ENCODE measurements at regions not wholly inside any gene's neighbourhood (a gene's known extent, or its start where the extent isn't known, plus 50 kb on each side); places are given as distances from the start of the nearest gene placed in this dataset.

DNA sequence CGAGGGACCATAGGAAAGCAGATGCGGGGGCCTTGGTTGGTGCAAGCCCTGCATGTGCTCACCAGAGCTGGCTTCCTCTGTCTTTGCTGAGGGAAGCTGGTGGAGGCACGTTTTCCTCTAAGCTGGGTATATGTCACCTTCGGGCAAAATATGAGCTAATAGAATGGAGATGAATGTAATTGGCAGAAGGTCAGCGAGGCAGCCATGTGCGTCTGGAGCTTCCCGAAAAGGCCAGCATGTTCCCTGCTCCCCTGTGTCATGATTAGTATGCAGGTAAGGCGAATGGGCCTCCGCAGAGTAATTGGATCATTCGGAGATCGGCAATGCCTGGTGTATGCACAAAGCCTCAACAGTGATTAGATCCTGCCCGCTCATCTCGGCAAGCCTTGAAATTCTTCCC lies 806.2 kb upstream of the EEF2KMT start:
- no peaks in the 10 kb centered on the region for H3K4me1 ChIP-seq (ENCODE audit: insufficient read depth, low read length)
- intact Hi-C loops (cut with micrococcal nuclease): no loop called here
- no peak overlapping the region for H3K27ac Mint-ChIP-seq
- H3K36me3 Mint-ChIP-seq: peaks cover 0 to 2% of the 10 kb centered on the region in 2 donors
- no peaks in the 10 kb centered on the region for H3K9me3 ChIP-seq (ENCODE audit: control insufficient read depth in 1 of 2, low read length in 2 of 2)
- H3K27me3 Mint-ChIP-seq: no peaks in the 10 kb centered on the region
- H3K36me3 ChIP-seq (ENCODE audit: insufficient read depth, low read length): no peaks in the 10 kb centered on the region
- no peaks in the 10 kb centered on the region for H3K4me1 Mint-ChIP-seq
- H3K4me3 ChIP-seq (ENCODE audit: low read length in 2 of 2): no peak overlapping the region
- no peak overlapping the region for H3K27ac ChIP-seq (ENCODE audit: low read depth, low read length)
- H3K4me3 Mint-ChIP-seq: no peak overlapping the region
- ChIA-PET POLR2A (ENCODE audit: partially characterized antibody) (no interaction called here), CTCF (ENCODE audit: partially characterized antibody) (no interaction called here)
- peaks cover 5 to 29% (median 13%) of the 10 kb centered on the region in 8 donors for H3K9me3 Mint-ChIP-seq
- no peaks in the 10 kb centered on the region for H3K27me3 ChIP-seq (ENCODE audit: insufficient read depth, low read length)
- no peak for DNase-seq

DNA sequence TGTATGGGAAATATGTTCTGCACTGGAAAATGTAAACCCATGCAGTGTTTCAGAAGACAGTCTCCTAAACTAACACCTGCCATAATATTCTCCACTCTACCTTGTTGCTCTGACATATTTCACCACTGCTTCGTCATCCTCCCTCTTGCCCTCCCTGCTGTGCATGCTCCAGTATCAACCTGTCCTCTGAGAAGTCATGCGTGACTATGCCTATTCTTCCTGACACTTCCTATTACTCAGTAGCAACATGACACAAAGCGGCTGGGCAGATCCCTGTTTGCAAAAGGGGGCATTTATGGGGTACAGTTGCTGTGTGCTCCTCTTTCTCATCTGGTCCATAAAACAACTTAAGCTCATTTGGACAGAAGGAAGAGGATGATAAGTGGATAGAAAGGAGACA lies 805.6 kb upstream of the EEF2KMT start:
- Histone ChIP-seq H3K4me3 (ENCODE audit: low read length in 2 of 2) (no peak overlapping the region), H3K9me3 (ENCODE audit: control insufficient read depth in 1 of 2, low read length in 2 of 2) (no peaks in the 10 kb centered on the region), H3K27me3 (ENCODE audit: insufficient read depth, low read length) (no peaks in the 10 kb centered on the region), H3K27ac (ENCODE audit: low read depth, low read length) (no peak overlapping the region), H3K36me3 (ENCODE audit: insufficient read depth, low read length) (no peaks in the 10 kb centered on the region), H3K4me1 (ENCODE audit: insufficient read depth, low read length) (no peaks in the 10 kb centered on the region)
- intact Hi-C loops (cut with micrococcal nuclease): no loop called here
- no peak overlapping the region for H3K27ac Mint-ChIP-seq
- peaks cover 7 to 31% (median 13%) of the 10 kb centered on the region in 8 donors for H3K9me3 Mint-ChIP-seq
- POLR2A ChIA-PET (ENCODE audit: partially characterized antibody): no interaction called here
- H3K27me3 Mint-ChIP-seq: no peaks in the 10 kb centered on the region
- no peak for DNase-seq
- H3K4me1 Mint-ChIP-seq: no peaks in the 10 kb centered on the region
- CTCF ChIA-PET (ENCODE audit: partially characterized antibody): no interaction called here
- H3K4me3 Mint-ChIP-seq: no peak overlapping the region
- H3K36me3 Mint-ChIP-seq: peaks cover 0 to 2% of the 10 kb centered on the region in 2 donors

DNA sequence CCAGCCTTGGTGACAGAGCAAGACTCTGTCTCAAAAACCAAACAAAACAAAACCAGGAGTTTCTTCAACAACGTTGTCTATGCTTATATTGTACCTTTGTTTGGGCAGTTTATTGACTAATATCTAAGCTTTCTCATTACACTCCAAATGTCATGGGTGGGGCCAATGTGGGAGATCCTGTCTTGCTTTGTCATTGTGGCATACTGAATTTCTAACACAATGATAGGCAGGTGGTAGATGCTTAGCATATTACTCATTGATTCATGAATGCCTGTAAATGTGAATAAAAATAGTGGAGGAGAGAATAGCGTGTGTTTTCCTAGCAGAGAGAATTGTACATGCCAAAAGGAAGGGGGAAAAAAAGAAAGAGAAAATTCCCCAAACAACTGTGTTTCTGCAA lies 802.5 kb upstream of the EEF2KMT start:
- intact Hi-C loops (cut with micrococcal nuclease): no loop called here
- ChIA-PET POLR2A (ENCODE audit: partially characterized antibody) (no interaction called here), CTCF (ENCODE audit: partially characterized antibody) (no interaction called here)

DNA sequence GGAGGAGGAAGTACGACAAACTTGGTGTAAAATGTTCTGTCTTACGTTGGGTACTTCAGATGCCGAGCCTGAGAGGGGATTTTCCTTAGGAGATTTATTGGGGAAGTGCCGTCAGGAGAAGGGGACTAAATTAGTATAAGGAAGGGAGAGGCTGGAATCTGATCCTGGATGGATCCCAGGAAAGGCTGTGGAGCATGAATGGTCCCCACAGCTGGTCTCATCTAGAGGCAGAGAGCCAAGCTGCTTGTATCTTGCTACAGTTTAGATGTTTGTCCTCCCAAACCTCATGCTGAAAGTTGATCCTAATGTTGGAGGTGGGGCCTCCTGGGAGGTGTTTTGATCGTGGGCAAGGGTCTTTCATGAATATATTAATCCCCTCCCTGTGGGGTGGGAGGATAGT lies 798.4 kb upstream of the EEF2KMT start:
- Histone ChIP-seq H3K9me3 (ENCODE audit: control insufficient read depth in 1 of 2, low read length in 2 of 2) (no peaks in the 10 kb centered on the region), H3K4me1 (ENCODE audit: insufficient read depth, low read length) (no peaks in the 10 kb centered on the region), H3K27me3 (ENCODE audit: insufficient read depth, low read length) (no peaks in the 10 kb centered on the region), H3K36me3 (ENCODE audit: insufficient read depth, low read length) (no peaks in the 10 kb centered on the region), H3K27ac (ENCODE audit: low read depth, low read length) (no peak overlapping the region), H3K4me3 (ENCODE audit: low read length in 2 of 2) (no peak overlapping the region)
- Mint-ChIP-seq H3K4me1 (no peaks in the 10 kb centered on the region), H3K36me3 (peaks cover 0 to 2% of the 10 kb centered on the region in 2 donors), H3K9me3 (peaks cover 5 to 35% (median 16%) of the 10 kb centered on the region in 8 donors), H3K27ac (no peak overlapping the region), H3K27me3 (no peaks in the 10 kb centered on the region), H3K4me3 (no peak overlapping the region)
- intact Hi-C loops (cut with micrococcal nuclease): no loop called here
- no peak for DNase-seq
- ChIA-PET CTCF (ENCODE audit: partially characterized antibody) (no interaction called here), POLR2A (ENCODE audit: partially characterized antibody) (no interaction called here)

More for the DNA sequence above, 802.5 kb upstream of the EEF2KMT start:
- no peak overlapping the region for H3K27ac ChIP-seq (ENCODE audit: low read depth, low read length)
- Mint-ChIP-seq H3K4me1 (no peaks in the 10 kb centered on the region), H3K9me3 (peaks cover 9 to 40% (median 18%) of the 10 kb centered on the region in 8 donors), H3K36me3 (peaks cover 0 to 2% of the 10 kb centered on the region in 2 donors), H3K4me3 (no peak overlapping the region), H3K27me3 (no peaks in the 10 kb centered on the region), H3K27ac (no peak overlapping the region)
- no peaks in the 10 kb centered on the region for H3K9me3 ChIP-seq (ENCODE audit: control insufficient read depth in 1 of 2, low read length in 2 of 2)
- no peaks in the 10 kb centered on the region for H3K4me1 ChIP-seq (ENCODE audit: insufficient read depth, low read length)
- H3K27me3 ChIP-seq (ENCODE audit: insufficient read depth, low read length): no peaks in the 10 kb centered on the region
- H3K4me3 ChIP-seq (ENCODE audit: low read length in 2 of 2): no peak overlapping the region
- H3K36me3 ChIP-seq (ENCODE audit: insufficient read depth, low read length): no peaks in the 10 kb centered on the region
- no peak for DNase-seq

DNA sequence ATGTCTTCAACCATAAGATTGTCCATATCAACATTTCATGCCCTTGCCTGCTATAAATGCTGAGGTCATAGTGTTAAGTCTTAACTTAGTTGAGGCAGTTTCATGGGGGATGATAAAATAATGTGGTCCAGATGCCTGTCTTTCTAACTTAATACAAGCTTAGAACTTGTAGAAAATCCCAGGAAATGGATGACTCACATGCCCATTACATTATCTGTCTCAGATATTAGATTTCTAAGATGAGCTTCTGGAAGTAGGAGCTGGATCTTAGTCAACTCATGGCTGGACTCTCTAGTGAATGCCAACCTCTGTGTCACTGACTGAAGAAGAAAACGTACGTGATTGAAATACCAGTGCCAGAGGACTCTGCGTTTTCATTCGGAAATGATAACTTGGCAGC lies 797.5 kb upstream of the EEF2KMT start:
- intact Hi-C loops (cut with micrococcal nuclease): no loop called here
- peaks cover 5 to 33% (median 13%) of the 10 kb centered on the region in 8 donors for H3K9me3 Mint-ChIP-seq
- Histone ChIP-seq H3K27ac (ENCODE audit: low read depth, low read length) (no peak overlapping the region), H3K9me3 (ENCODE audit: control insufficient read depth in 1 of 2, low read length in 2 of 2) (no peaks in the 10 kb centered on the region), H3K36me3 (ENCODE audit: insufficient read depth, low read length) (no peaks in the 10 kb centered on the region), H3K4me3 (ENCODE audit: low read length in 2 of 2) (no peak overlapping the region), H3K4me1 (ENCODE audit: insufficient read depth, low read length) (no peaks in the 10 kb centered on the region), H3K27me3 (ENCODE audit: insufficient read depth, low read length) (no peaks in the 10 kb centered on the region)
- H3K36me3 Mint-ChIP-seq: peaks cover 0 to 2% of the 10 kb centered on the region in 2 donors
- no peaks in the 10 kb centered on the region for H3K27me3 Mint-ChIP-seq
- DNase-seq: no peak
- H3K27ac Mint-ChIP-seq: no peak overlapping the region
- POLR2A ChIA-PET (ENCODE audit: partially characterized antibody): no interaction called here
- H3K4me1 Mint-ChIP-seq: no peaks in the 10 kb centered on the region
- no peak overlapping the region for H3K4me3 Mint-ChIP-seq
- CTCF ChIA-PET (ENCODE audit: partially characterized antibody): no interaction called here

DNA sequence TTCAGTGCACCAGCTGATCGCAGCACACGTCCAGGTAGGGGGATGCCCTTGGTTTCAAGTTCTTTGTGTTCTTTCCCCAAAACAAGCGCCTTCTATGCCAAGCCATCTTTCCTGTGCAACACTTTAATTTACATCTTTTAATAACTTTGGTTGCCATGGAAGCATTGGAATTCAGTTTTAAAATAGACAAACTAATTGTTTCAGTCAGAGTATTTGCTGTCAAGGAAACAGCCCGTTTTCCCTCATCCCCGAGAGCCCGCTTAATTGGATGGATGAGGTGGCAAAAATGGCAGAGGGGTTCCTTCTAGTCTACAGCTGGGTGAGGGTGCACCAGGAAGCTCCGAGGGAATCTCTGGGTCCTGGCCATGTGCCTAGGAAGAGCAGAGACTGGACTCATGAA lies 793.7 kb upstream of the EEF2KMT start:
- intact Hi-C loops (cut with micrococcal nuclease): no loop called here
- H3K9me3 Mint-ChIP-seq: peaks cover 2 to 19% (median 8%) of the 10 kb centered on the region in 8 donors
- Histone ChIP-seq H3K36me3 (ENCODE audit: insufficient read depth, low read length) (no peaks in the 10 kb centered on the region), H3K27ac (ENCODE audit: low read depth, low read length) (no peak overlapping the region), H3K9me3 (ENCODE audit: control insufficient read depth in 1 of 2, low read length in 2 of 2) (no peaks in the 10 kb centered on the region), H3K4me3 (ENCODE audit: low read length in 2 of 2) (no peak overlapping the region), H3K4me1 (ENCODE audit: insufficient read depth, low read length) (no peaks in the 10 kb centered on the region), H3K27me3 (ENCODE audit: insufficient read depth, low read length) (no peaks in the 10 kb centered on the region)
- ChIA-PET CTCF (ENCODE audit: partially characterized antibody) (no interaction called here), POLR2A (ENCODE audit: partially characterized antibody) (no interaction called here)
- H3K36me3 Mint-ChIP-seq: no peaks in the 10 kb centered on the region
- H3K27me3 Mint-ChIP-seq: peaks cover 0 to 2% of the 10 kb centered on the region in 2 donors
- no peaks in the 10 kb centered on the region for H3K4me1 Mint-ChIP-seq
- H3K4me3 Mint-ChIP-seq: no peak overlapping the region
- no peak for DNase-seq
- H3K27ac Mint-ChIP-seq: no peak overlapping the region

DNA sequence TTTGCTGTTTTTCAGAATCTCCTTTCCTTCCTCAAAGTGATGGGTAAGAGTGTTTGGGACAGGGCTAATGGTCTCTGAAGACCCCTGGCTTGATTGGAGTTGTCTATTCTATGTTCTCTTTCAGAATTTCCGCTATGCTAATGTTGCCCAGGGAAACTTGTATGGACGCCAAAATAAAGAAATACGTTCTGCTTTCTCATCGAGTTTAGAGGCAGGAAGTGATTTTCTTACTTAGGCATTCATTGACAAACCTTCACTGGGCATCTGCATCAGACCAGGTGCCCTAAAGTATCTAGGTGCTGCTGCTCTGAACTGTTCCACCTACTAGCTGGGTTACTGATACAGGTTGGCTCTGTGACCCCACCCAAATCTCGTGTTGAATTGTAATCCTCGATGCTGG lies 787.9 kb upstream of the EEF2KMT start:
- no peaks in the 10 kb centered on the region for H3K36me3 ChIP-seq (ENCODE audit: insufficient read depth, low read length)
- no peaks in the 10 kb centered on the region for H3K27me3 ChIP-seq (ENCODE audit: insufficient read depth, low read length)
- ChIA-PET CTCF (ENCODE audit: partially characterized antibody) (no interaction called here), POLR2A (ENCODE audit: partially characterized antibody) (no interaction called here)
- Mint-ChIP-seq H3K9me3 (peaks cover 2 to 10% (median 4%) of the 10 kb centered on the region in 8 donors), H3K27ac (no peak overlapping the region), H3K27me3 (peaks cover 0 to 2% of the 10 kb centered on the region in 2 donors), H3K4me1 (no peaks in the 10 kb centered on the region), H3K36me3 (no peaks in the 10 kb centered on the region), H3K4me3 (no peak overlapping the region)
- no peaks in the 10 kb centered on the region for H3K4me1 ChIP-seq (ENCODE audit: insufficient read depth, low read length)
- intact Hi-C loops (cut with micrococcal nuclease): no loop called here
- no peak overlapping the region for H3K4me3 ChIP-seq (ENCODE audit: low read length in 2 of 2)
- no peak for DNase-seq
- no peak overlapping the region for H3K27ac ChIP-seq (ENCODE audit: low read depth, low read length)
- H3K9me3 ChIP-seq (ENCODE audit: control insufficient read depth in 1 of 2, low read length in 2 of 2): no peaks in the 10 kb centered on the region

DNA sequence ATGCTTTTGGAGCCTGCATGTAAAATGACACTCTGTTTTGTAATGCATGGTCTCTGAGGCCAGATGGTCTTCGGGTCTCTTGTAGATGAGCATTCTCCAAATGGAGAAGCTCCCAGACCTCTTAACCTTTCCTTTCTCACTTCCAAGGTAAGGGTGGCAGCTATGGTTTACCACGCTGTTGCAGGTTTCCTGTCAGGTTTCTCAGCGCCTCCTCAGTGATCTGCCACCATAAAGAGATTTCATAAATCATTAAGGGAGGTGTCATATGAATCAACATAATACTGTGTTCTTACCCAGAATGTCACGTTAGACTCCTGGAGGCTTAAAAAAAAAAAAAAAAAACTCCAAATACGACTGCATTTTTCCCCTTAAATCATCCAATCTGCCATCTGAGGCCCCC lies 787.4 kb upstream of the EEF2KMT start:
- POLR2A ChIA-PET (ENCODE audit: partially characterized antibody): no interaction called here
- Mint-ChIP-seq H3K9me3 (peaks cover 0 to 10% (median 4%) of the 10 kb centered on the region in 8 donors), H3K27me3 (peaks cover 0 to 2% of the 10 kb centered on the region in 2 donors), H3K4me1 (no peaks in the 10 kb centered on the region), H3K4me3 (no peak overlapping the region), H3K36me3 (no peaks in the 10 kb centered on the region), H3K27ac (no peak overlapping the region)
- CTCF ChIA-PET (ENCODE audit: partially characterized antibody): no interaction called here
- intact Hi-C loops (cut with micrococcal nuclease): no loop called here
- Histone ChIP-seq H3K36me3 (ENCODE audit: insufficient read depth, low read length) (no peaks in the 10 kb centered on the region), H3K9me3 (ENCODE audit: control insufficient read depth in 1 of 2, low read length in 2 of 2) (no peaks in the 10 kb centered on the region), H3K27ac (ENCODE audit: low read depth, low read length) (no peak overlapping the region), H3K4me3 (ENCODE audit: low read length in 2 of 2) (no peak overlapping the region), H3K27me3 (ENCODE audit: insufficient read depth, low read length) (no peaks in the 10 kb centered on the region), H3K4me1 (ENCODE audit: insufficient read depth, low read length) (no peaks in the 10 kb centered on the region)
- DNase-seq: no peak

Data from CD4-positive, alpha-beta memory T cell (primary cell).